ENCODE measurements at regions not wholly inside any gene's neighbourhood (a gene's known extent, or its start where the extent isn't known, plus 50 kb on each side); places are given as distances from the start of the nearest gene placed in this dataset.

DNA sequence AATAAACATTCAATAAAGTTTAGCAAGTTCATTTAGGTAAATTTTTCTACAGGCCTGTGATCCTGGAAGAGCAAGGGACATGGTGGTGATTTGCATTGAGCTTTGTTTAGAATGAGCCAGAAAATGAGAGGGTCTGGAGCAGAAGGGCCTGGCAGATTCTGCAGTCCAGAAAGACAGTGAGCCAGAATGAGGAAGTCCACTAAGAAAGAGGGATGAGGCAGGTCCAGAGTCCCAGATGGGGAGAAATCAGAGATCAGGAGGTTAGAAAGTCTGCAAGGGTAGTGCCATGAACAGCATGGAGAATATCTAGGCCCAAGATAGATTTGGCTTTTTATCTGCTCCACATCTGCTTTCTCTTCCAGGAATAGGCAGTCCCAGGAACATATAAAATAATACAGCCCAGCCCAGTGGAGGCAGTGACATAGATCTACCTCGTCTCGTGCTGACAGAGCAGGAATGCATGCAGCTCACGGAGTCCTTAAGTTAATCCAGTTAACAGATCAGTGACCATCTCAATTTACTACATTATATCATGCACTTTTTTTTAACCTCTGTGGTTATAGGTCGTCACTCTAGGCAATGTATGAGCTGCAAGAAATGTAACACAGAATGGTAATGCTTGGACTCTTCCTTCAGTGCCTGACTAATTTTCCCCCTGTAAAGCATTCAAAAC lies 429.0 kb downstream of the SUCLG1 start:
- no peak overlapping the region for H2AFZ ChIP-seq (ENCODE audit: low read length)

DNA sequence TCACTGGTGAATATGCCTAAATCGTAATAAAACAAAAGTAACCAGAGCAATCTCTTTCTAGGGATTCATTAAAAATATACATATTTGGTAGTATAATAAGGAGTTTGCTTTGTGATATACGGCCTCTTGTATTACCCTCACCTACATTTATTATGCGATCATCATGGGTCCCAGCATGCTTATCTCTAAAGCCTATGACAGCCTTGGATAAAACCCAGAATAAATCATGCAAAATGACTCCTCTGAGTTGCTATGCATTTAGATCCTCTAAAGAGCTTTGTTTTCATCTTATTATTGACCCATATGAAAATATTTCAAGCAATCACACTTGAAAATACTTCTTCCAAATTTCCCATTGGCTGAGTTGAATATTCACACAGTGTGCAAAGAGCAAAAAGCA lies 432.3 kb downstream of the SUCLG1 start:
- no peaks in the 10 kb centered on the region for H3K36me3 ChIP-seq (replicated peaks; ENCODE audit: insufficient read depth, low read length)

More for the DNA sequence above, 429.0 kb downstream of the SUCLG1 start:
- no peaks in the 10 kb centered on the region for H3K4me1 ChIP-seq (ENCODE audit: low read length)
- no peaks in the 10 kb centered on the region for H3K9me2 ChIP-seq (replicated peaks; ENCODE audit: insufficient read depth, low read length)
- DNase-seq, result no peak
- no peaks in the 10 kb centered on the region for H3F3A ChIP-seq (ENCODE audit: insufficient read depth, low read length)
- H3K9me3 ChIP-seq (replicated peaks; ENCODE audit: insufficient read depth, low read length), result no peaks in the 10 kb centered on the region
- no peaks in the 10 kb centered on the region for H4K20me1 ChIP-seq (ENCODE audit: insufficient read depth, low read length)
- TF ChIP-seq CTCF (IDR thresholded peaks at IDR 0.05; ENCODE audit: low read length), result no peak
- TF ChIP-seq EZH2phosphoT487 (IDR thresholded peaks at IDR 0.05; ENCODE audit: low read length), result no peak
- TF ChIP-seq EZH2 (optimal IDR thresholded peaks at IDR 0.05; ENCODE audit: low read depth, low read length), result no peak
- H3K27me3 ChIP-seq (replicated peaks; ENCODE audit: insufficient read depth, low read length), result no peaks in the 10 kb centered on the region
- H3K4me2 ChIP-seq (ENCODE audit: low read depth, low read length), result no peak overlapping the region
- no peak overlapping the region for H3K27ac ChIP-seq (ENCODE audit: low read length)
- H3K79me2 ChIP-seq (ENCODE audit: low read length), result no peaks in the 10 kb centered on the region
- H3K4me3 ChIP-seq (ENCODE audit: low read length), result no peak overlapping the region
- no peaks in the 10 kb centered on the region for H3K36me3 ChIP-seq (replicated peaks; ENCODE audit: insufficient read depth, low read length)
- no peak overlapping the region for H3K9ac ChIP-seq (ENCODE audit: low read length)

GRCh38 chr2:84022810-84023431 lies 436.2 kb downstream of the SUCLG1 start:
- Histone ChIP-seq H3F3A (ENCODE audit: insufficient read depth, low read length) (no peaks in the 10 kb centered on the region), H3K36me3 (replicated peaks; ENCODE audit: insufficient read depth, low read length) (no peaks in the 10 kb centered on the region), H3K9ac (ENCODE audit: low read length) (no peak overlapping the region), H3K9me3 (replicated peaks; ENCODE audit: insufficient read depth, low read length) (no peaks in the 10 kb centered on the region), H3K79me2 (ENCODE audit: low read length) (no peaks in the 10 kb centered on the region), H3K9me2 (replicated peaks; ENCODE audit: insufficient read depth, low read length) (no peaks in the 10 kb centered on the region), H3K4me1 (ENCODE audit: low read length) (no peaks in the 10 kb centered on the region), H2AFZ (ENCODE audit: low read length) (no peak overlapping the region), H3K4me2 (ENCODE audit: low read depth, low read length) (no peak overlapping the region), H3K27ac (ENCODE audit: low read length) (no peak overlapping the region), H4K20me1 (ENCODE audit: insufficient read depth, low read length) (no peaks in the 10 kb centered on the region), H3K4me3 (ENCODE audit: low read length) (no peak overlapping the region), H3K27me3 (replicated peaks; ENCODE audit: insufficient read depth, low read length) (no peaks in the 10 kb centered on the region)
- no peak for TF ChIP-seq EZH2 (optimal IDR thresholded peaks at IDR 0.05; ENCODE audit: low read depth, low read length)
- peak; percentile 75 for TF ChIP-seq CTCF (IDR thresholded peaks at IDR 0.05; ENCODE audit: low read length)
- no peak for TF ChIP-seq EZH2phosphoT487 (IDR thresholded peaks at IDR 0.05; ENCODE audit: low read length)
- peak; percentile 62 for DNase-seq

More for the DNA sequence above, 432.3 kb downstream of the SUCLG1 start:
- Histone ChIP-seq H3K9ac (ENCODE audit: low read length) (no peak overlapping the region), H4K20me1 (ENCODE audit: insufficient read depth, low read length) (no peaks in the 10 kb centered on the region), H3K4me3 (ENCODE audit: low read length) (no peak overlapping the region), H3K4me1 (ENCODE audit: low read length) (no peaks in the 10 kb centered on the region), H3K27ac (ENCODE audit: low read length) (no peak overlapping the region), H3K27me3 (replicated peaks; ENCODE audit: insufficient read depth, low read length) (no peaks in the 10 kb centered on the region), H3K79me2 (ENCODE audit: low read length) (no peaks in the 10 kb centered on the region), H2AFZ (ENCODE audit: low read length) (no peak overlapping the region), H3K4me2 (ENCODE audit: low read depth, low read length) (no peak overlapping the region), H3K9me3 (replicated peaks; ENCODE audit: insufficient read depth, low read length) (no peaks in the 10 kb centered on the region), H3K9me2 (replicated peaks; ENCODE audit: insufficient read depth, low read length) (no peaks in the 10 kb centered on the region), H3F3A (ENCODE audit: insufficient read depth, low read length) (no peaks in the 10 kb centered on the region)
- DNase-seq, result no peak
- no peak for TF ChIP-seq EZH2 (optimal IDR thresholded peaks at IDR 0.05; ENCODE audit: low read depth, low read length)
- no peak for TF ChIP-seq EZH2phosphoT487 (IDR thresholded peaks at IDR 0.05; ENCODE audit: low read length)
- no peak for TF ChIP-seq CTCF (IDR thresholded peaks at IDR 0.05; ENCODE audit: low read length)
